ENCODE measurements at regions not wholly inside any gene's neighbourhood (a gene's known extent, or its start where the extent isn't known, plus 50 kb on each side); places are given as distances from the start of the nearest gene placed in this dataset.

DNA sequence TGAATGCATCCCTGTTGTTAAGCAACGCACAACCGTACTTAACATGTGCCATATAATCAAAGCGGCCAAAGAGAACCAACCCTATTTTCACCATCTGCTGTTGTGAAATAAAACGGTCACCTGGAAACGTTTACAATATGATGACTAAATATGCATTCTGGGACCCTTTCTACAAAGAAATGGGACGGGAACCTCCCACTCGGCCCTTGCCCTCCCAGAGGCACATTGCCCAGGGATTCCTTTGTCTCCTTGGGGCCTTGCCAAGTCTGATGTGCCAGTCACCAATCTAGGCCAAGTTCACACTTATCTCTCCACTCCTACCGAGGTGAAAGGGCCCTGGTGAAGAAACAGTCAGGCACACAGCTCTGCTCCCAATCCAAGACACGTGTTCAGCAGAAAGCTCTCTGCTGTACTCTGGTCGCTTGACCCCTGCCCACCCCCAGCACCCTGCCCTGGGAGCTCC, 427.4 kb upstream of the JARID2 start:
- 21% methylated on average over 10 of the region's 10 CpGs for WGBS (ENCODE audit: low lambda C conversion rate)
- POLR2A ChIA-PET: no interaction called here

DNA sequence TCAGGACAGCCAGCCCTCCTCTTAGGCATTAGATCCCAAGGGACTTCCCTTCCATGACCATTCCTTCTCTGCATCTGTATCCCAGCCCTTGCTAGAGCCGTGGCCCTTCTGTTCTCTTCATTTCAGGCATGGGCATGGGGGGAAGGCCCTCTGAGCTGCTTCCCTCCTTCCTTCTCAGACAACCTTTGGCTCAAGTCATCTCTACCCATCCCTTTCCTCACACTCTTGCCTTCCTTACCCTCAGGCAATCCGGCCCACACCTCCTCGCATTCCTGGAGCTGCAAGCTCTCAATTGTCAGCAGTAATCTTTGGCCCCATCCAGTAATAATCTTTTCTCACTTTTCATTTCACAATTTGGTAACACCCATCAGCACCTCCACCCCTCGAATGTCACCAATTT, 426.9 kb upstream of the JARID2 start:
- CTCF ChIA-PET (ENCODE audit: low intra/inter-chr PET ratio, low total read pairs): no interaction called here
- ATAC-seq (no peak), DNase-seq (ENCODE audit: low spot score) (no peak), FAIRE-seq (no peak)
- Histone ChIP-seq H3K79me2 (ENCODE audit: insufficient read depth, low read length) (no peaks in the 10 kb centered on the region), H2AFZ (ENCODE audit: low read length) (no peak overlapping the region), H3K9ac (ENCODE audit: insufficient read depth, low read depth, low read length) (no peak overlapping the region), H3K9me3 (ENCODE audit: low read length) (no peaks in the 10 kb centered on the region), H3K27me3 (ENCODE audit: control insufficient read depth in 1 of 2, insufficient read depth in 2 of 2, low read length in 2 of 2) (no peaks in the 10 kb centered on the region), H3K4me1 (ENCODE audit: insufficient read depth, low read length) (no peaks in the 10 kb centered on the region), H3K36me3 (replicated peaks in 1 of 2; ENCODE audit: control insufficient read depth in 1 of 2, insufficient read depth in 2 of 2, low read length in 2 of 2) (no peaks in the 10 kb centered on the region), H4K20me1 (ENCODE audit: insufficient read depth, low read length) (no peaks in the 10 kb centered on the region), H3K4me2 (ENCODE audit: low read depth, low read length) (no peak overlapping the region), H3K27ac (ENCODE audit: extremely low read length, insufficient read depth, low read length) (no peak overlapping the region), H3K4me3 (replicated peaks in 1 of 3; ENCODE audit: insufficient read depth in 1 of 3, low read depth in 2 of 3, low read length in 3 of 3) (no peak overlapping the region)
- intact Hi-C loops (cut with micrococcal nuclease; ENCODE audit: unreplicated experiment) (no loop called here), in situ Hi-C loops (cut with HindIII; ENCODE audit: extremely low pct_ligation_motif_present, low pct_unique_long_range_greater_than_20kb) (no loop called here)
- BruUV-seq (replicated peaks): no TSS peak
- 43% methylated on average over 4 of the region's 4 CpGs for WGBS (ENCODE audit: low lambda C conversion rate)
- POLR2A ChIA-PET: no interaction called here
- TF ChIP-seq CBFB (CRISPR knock-in tag; IDR thresholded peaks at IDR 0.05) (no peak), TBL1XR1 (IDR thresholded peaks at IDR 0.05; ENCODE audit: borderline replicate concordance, low read length, partially characterized antibody) (no peak), HHEX (CRISPR knock-in tag; IDR thresholded peaks at IDR 0.05) (no peak), TAF1 (CRISPR knock-in tag; IDR thresholded peaks at IDR 0.05) (no peak), ZSCAN12 (CRISPR knock-in tag; IDR thresholded peaks at IDR 0.05) (no peak), KAT8 (CRISPR knock-in tag; IDR thresholded peaks at IDR 0.05) (no peak)
- TF ChIP-seq, protein P1, sequence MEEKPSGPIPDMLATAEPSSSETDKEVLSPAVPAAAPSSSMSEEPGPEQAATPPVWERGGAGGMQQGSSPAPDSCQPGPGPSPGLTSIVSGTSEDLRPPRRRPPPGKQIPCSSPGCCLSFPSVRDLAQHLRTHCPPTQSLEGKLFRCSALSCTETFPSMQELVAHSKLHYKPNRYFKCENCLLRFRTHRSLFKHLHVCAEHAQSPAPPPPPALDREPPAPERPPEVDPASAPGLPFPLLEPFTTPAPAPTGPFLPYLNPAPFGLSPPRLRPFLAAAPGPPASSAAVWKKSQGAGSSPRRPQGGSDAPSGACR (CRISPR knock-in tag; IDR thresholded peaks at IDR 0.05): no peak

More for the DNA sequence above, 427.4 kb upstream of the JARID2 start:
- TF ChIP-seq ZFP62 (CRISPR knock-in tag; IDR thresholded peaks at IDR 0.05) (no peak), JUNB (CRISPR knock-in tag; IDR thresholded peaks at IDR 0.05; ENCODE audit: borderline replicate concordance) (no peak)
- TF ChIP-seq, protein P2, sequence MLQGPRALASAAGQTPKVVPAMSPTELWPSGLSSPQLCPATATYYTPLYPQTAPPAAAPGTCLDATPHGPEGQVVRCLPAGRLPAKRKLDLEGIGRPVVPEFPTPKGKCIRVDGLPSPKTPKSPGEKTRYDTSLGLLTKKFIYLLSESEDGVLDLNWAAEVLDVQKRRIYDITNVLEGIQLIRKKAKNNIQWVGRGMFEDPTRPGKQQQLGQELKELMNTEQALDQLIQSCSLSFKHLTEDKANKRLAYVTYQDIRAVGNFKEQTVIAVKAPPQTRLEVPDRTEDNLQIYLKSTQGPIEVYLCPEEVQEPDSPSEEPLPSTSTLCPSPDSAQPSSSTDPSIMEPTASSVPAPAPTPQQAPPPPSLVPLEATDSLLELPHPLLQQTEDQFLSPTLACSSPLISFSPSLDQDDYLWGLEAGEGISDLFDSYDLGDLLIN (CRISPR knock-in tag; IDR thresholded peaks at IDR 0.05; ENCODE audit: borderline replicate concordance): no peak
- H3K27ac ChIP-seq (ENCODE audit: extremely low read length, insufficient read depth, low read length): no peak overlapping the region
- no peak overlapping the region for H3K9ac ChIP-seq (ENCODE audit: insufficient read depth, low read depth, low read length)
- ATAC-seq: no peak
- no peaks in the 10 kb centered on the region for H3K27me3 ChIP-seq (ENCODE audit: control insufficient read depth in 1 of 2, insufficient read depth in 2 of 2, low read length in 2 of 2)
- no peak for DNase-seq (ENCODE audit: low spot score)
- CTCF ChIA-PET (ENCODE audit: low intra/inter-chr PET ratio, low total read pairs): no interaction called here
- no peaks in the 10 kb centered on the region for H4K20me1 ChIP-seq (ENCODE audit: insufficient read depth, low read length)
- H3K4me2 ChIP-seq (ENCODE audit: low read depth, low read length): no peak overlapping the region
- H3K36me3 ChIP-seq (replicated peaks in 1 of 2; ENCODE audit: control insufficient read depth in 1 of 2, insufficient read depth in 2 of 2, low read length in 2 of 2): no peaks in the 10 kb centered on the region
- in situ Hi-C loops (cut with HindIII; ENCODE audit: extremely low pct_ligation_motif_present, low pct_unique_long_range_greater_than_20kb) (no loop called here), intact Hi-C loops (cut with micrococcal nuclease; ENCODE audit: unreplicated experiment) (no loop called here)
- H3K4me3 ChIP-seq (replicated peaks in 1 of 3; ENCODE audit: insufficient read depth in 1 of 3, low read depth in 2 of 3, low read length in 3 of 3): no peak overlapping the region
- no peaks in the 10 kb centered on the region for H3K9me3 ChIP-seq (ENCODE audit: low read length)
- no peaks in the 10 kb centered on the region for H3K4me1 ChIP-seq (ENCODE audit: insufficient read depth, low read length)
- BruUV-seq (replicated peaks): no TSS peak
- no peak overlapping the region for H2AFZ ChIP-seq (ENCODE audit: low read length)
- no peak for FAIRE-seq
- H3K79me2 ChIP-seq (ENCODE audit: insufficient read depth, low read length): no peaks in the 10 kb centered on the region

Data from HepG2 (cell line).